Keratinocyte (primary cell): ENCODE measurements at regions not wholly inside any gene's neighbourhood (a gene's known extent, or its start where the extent isn't known, plus 50 kb on each side); places are given as distances from the start of the nearest gene placed in this dataset.

Experiments used
- DNase-seq: peaks from one replicate; pipeline ENCODE4 v3.0.0-alpha.2; 2011; ENCODE audit warnings: low read depth, missing footprints, low spot score
- FAIRE-seq: peaks from 2 replicates; lab custom pipeline; 2011; peaks lifted over from hg19 to GRCh38; lab: Jason Lieb, UNC
- H2AFZ ChIP-seq: 2 replicates; pipeline ENCODE4 v1.6.0; 2012; ENCODE audit warnings: low read length, control low read depth, inconsistent platforms; ENCODE audit not compliant: control insufficient read depth
- H3K27ac ChIP-seq: 2 replicates; pipeline ENCODE4 v1.5.1; 2011; ENCODE audit warnings: low read length; ENCODE audit not compliant: control insufficient read depth, insufficient read depth
- H3K27me3 ChIP-seq: 3 replicates; pipeline ENCODE4 v1.6.0; 2011; ENCODE audit warnings: low read length; ENCODE audit not compliant: control insufficient read depth, insufficient read depth; ENCODE audit errors: extremely low read depth
- H3K36me3 ChIP-seq, 2 experiments: 2 replicates in 1 of 2; 3 replicates in 1 of 2; pipeline ENCODE4 v1.5.1; 2011; ENCODE audit warnings: low read length in 2 of 2, mild to moderate bottlenecking in 1 of 2; ENCODE audit not compliant: control insufficient read depth in 2 of 2, insufficient read depth in 2 of 2; ENCODE audit errors: extremely low read depth in 1 of 2
- H3K4me1 ChIP-seq: 3 replicates; pipeline ENCODE4 v1.5.1; 2011; ENCODE audit warnings: low read length; ENCODE audit not compliant: control insufficient read depth, insufficient read depth; ENCODE audit errors: extremely low read depth
- H3K4me2 ChIP-seq: 3 replicates; pipeline ENCODE4 v1.6.0; 2011; ENCODE audit warnings: low read depth, low read length; ENCODE audit not compliant: control insufficient read depth, insufficient read depth; ENCODE audit errors: extremely low read depth
- H3K4me3 ChIP-seq, 3 experiments: fragments of 200-600 bp in 1 of 3; sonication (generic) in 1 of 3; 2 replicates in 2 of 3; 3 replicates in 1 of 3; pipeline ENCODE4 v1.5.1; 2011 to 2016; ENCODE audit warnings: low read length in 3 of 3, mild to moderate bottlenecking in 3 of 3, control low read depth in 2 of 3, inconsistent platforms in 1 of 3, low read depth in 1 of 3, mixed read lengths in 1 of 3, mixed run types in 1 of 3, moderate library complexity in 1 of 3; ENCODE audit not compliant: control insufficient read depth in 2 of 3, insufficient read depth in 2 of 3; ENCODE audit errors: extremely low read depth in 1 of 3
- H3K79me2 ChIP-seq: 2 replicates; pipeline ENCODE4 v1.6.0; 2012; ENCODE audit warnings: low read length; ENCODE audit not compliant: control insufficient read depth, insufficient read depth
- H3K9ac ChIP-seq: 3 replicates; pipeline ENCODE4 v1.6.0; 2011; ENCODE audit warnings: low read length; ENCODE audit not compliant: control insufficient read depth, insufficient read depth; ENCODE audit errors: extremely low read depth
- H3K9me1 ChIP-seq: 3 replicates; pipeline ENCODE4 v1.6.0; 2011; ENCODE audit warnings: low read length; ENCODE audit not compliant: control insufficient read depth, insufficient read depth; ENCODE audit errors: extremely low read depth
- H3K9me3 ChIP-seq: 2 replicates; pipeline ENCODE4 v1.5.1; 2012; ENCODE audit warnings: low read depth, low read length; ENCODE audit not compliant: control insufficient read depth
- H4K20me1 ChIP-seq: 3 replicates; pipeline ENCODE4 v1.6.0; 2011; ENCODE audit warnings: low read length; ENCODE audit not compliant: control insufficient read depth, insufficient read depth; ENCODE audit errors: extremely low read depth
- EZH2 ChIP-seq: IDR thresholded peaks from one replicate; pipeline ENCODE4 v1.6.1; 2012; ENCODE audit warnings: inconsistent platforms, mild to moderate bottlenecking, low read length, moderate library complexity
- dilution Hi-C: fragments of 300-500 bp; cut with MboI; formaldehyde crosslinking; loops from one replicate; pipeline ENCODE4 v1.7.0; 2020; ENCODE audit warnings: low sequenced_read_pairs; ENCODE audit not compliant: extremely low pct_ligation_motif_present
- TF ChIP-seq, protein P1 (sequence below), 3 experiments: IDR thresholded peaks in 1 of 3; conservative IDR thresholded peaks in 1 of 3; optimal IDR thresholded peaks in 1 of 3; 2 replicates in 2 of 3; 3 replicates in 1 of 3; pipeline versions ENCODE3 to v1.5.1; 2011; ENCODE audit warnings: low read length in 3 of 3, mild to moderate bottlenecking in 3 of 3, moderate library complexity in 2 of 3, control low read depth in 1 of 3, inconsistent platforms in 1 of 3; ENCODE audit not compliant: insufficient read depth in 2 of 3; ENCODE audit errors: extremely low read depth in 1 of 3

DNA sequence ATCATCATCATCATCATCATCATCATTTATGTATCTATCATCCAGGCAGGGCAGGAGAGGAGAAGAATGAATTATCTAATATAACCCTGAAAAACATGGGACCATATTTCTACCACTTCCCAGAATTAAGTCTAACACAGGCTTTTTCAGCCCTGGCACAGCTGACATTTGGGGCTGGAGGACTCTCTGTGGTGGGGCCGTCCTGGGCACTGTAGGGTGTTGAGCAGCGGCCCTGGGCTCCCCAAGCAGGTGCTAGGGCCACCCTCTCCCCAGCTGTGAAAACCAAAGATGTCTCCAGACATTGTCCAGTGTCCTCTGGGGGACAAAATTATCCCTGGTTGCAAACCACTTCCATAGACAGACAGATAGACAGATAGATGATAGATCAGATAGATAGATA lies 288.4 kb downstream of the CRLF2 start:
- H3K27me3 ChIP-seq, result no peaks in the 10 kb centered on the region
- FAIRE-seq (no peak), DNase-seq (no peak)
- H3K9ac ChIP-seq, result no peak overlapping the region
- H3K9me3 ChIP-seq, result peaks cover 2% of the 10 kb centered on the region
- H3K4me1 ChIP-seq, result no peaks in the 10 kb centered on the region
- H2AFZ ChIP-seq, result no peak overlapping the region
- dilution Hi-C loops, result no loop called here
- H3K4me3 ChIP-seq, result no peak overlapping the region
- no peaks in the 10 kb centered on the region for H3K9me1 ChIP-seq
- no peaks in the 10 kb centered on the region for H3K36me3 ChIP-seq
- no peak overlapping the region for H3K27ac ChIP-seq
- H4K20me1 ChIP-seq, result no peaks in the 10 kb centered on the region
- no peaks in the 10 kb centered on the region for H3K79me2 ChIP-seq
- TF ChIP-seq, protein P1, sequence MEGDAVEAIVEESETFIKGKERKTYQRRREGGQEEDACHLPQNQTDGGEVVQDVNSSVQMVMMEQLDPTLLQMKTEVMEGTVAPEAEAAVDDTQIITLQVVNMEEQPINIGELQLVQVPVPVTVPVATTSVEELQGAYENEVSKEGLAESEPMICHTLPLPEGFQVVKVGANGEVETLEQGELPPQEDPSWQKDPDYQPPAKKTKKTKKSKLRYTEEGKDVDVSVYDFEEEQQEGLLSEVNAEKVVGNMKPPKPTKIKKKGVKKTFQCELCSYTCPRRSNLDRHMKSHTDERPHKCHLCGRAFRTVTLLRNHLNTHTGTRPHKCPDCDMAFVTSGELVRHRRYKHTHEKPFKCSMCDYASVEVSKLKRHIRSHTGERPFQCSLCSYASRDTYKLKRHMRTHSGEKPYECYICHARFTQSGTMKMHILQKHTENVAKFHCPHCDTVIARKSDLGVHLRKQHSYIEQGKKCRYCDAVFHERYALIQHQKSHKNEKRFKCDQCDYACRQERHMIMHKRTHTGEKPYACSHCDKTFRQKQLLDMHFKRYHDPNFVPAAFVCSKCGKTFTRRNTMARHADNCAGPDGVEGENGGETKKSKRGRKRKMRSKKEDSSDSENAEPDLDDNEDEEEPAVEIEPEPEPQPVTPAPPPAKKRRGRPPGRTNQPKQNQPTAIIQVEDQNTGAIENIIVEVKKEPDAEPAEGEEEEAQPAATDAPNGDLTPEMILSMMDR (optimal IDR thresholded peaks at IDR 0.05 in 1 of 3, IDR thresholded peaks at IDR 0.05 in 1 of 3, conservative IDR thresholded peaks at IDR 0.05 in 1 of 3; ENCODE audit: extremely low read depth in 1 of 3, insufficient read depth in 2 of 3, low read length in 3 of 3), result no peak
- no peak for TF ChIP-seq EZH2
- no peak overlapping the region for H3K4me2 ChIP-seq

DNA sequence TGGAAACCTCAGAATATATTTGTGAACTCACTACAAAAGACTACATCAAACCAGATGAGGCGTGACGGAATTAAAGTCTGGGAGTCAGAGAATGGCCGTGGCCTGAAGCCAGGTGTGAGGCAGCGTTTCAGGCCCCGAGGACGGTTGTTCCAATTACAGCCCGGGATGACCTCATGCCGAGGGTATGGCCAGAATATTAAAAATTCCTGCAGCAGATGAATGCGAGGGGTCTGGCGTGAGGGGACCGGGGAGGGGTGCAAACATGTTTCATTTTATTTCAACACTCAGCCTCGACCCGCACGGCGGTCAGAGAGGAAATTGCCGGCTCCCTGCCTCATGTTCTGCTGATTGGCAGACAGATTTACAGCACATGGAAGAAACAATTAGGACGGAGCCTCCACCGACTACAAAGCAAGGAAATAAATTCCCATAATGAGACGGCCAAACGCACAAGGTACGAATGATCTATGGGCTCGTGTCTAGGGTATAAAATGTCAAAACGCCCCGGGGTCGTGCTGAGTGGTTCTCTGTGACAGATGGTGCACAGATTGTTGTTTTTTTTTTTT lies 289.7 kb downstream of the SHOX start:
- no peak overlapping the region for H2AFZ ChIP-seq
- no peak overlapping the region for H3K27ac ChIP-seq
- H3K9me1 ChIP-seq, result no peaks in the 10 kb centered on the region
- H3K9me3 ChIP-seq, result peaks cover 4% of the 10 kb centered on the region
- H3K36me3 ChIP-seq, result no peaks in the 10 kb centered on the region
- no peak overlapping the region for H3K9ac ChIP-seq
- no peaks in the 10 kb centered on the region for H3K4me1 ChIP-seq
- DNase-seq, result no peak
- dilution Hi-C loops, result no loop called here
- no peak for FAIRE-seq
- no peaks in the 10 kb centered on the region for H4K20me1 ChIP-seq
- H3K4me3 ChIP-seq, result no peak overlapping the region
- H3K4me2 ChIP-seq, result no peak overlapping the region
- H3K27me3 ChIP-seq, result no peaks in the 10 kb centered on the region
- no peak for TF ChIP-seq EZH2
- TF ChIP-seq, protein P1 (optimal IDR thresholded peaks at IDR 0.05 in 1 of 3, IDR thresholded peaks at IDR 0.05 in 1 of 3, conservative IDR thresholded peaks at IDR 0.05 in 1 of 3; ENCODE audit: extremely low read depth in 1 of 3, insufficient read depth in 2 of 3, low read length in 3 of 3), result no peak
- no peaks in the 10 kb centered on the region for H3K79me2 ChIP-seq
